GM18499 (cell line): ENCODE measurements at regions not wholly inside any gene's neighbourhood (a gene's known extent, or its start where the extent isn't known, plus 50 kb on each side); places are given as distances from the start of the nearest gene placed in this dataset.

Experiments
- ATAC-seq: cut with Tn5 transposase; IDR thresholded peaks from one replicate; pipeline ENCODE4 v1.9.1; 2021; ENCODE audit warnings: moderate number of reproducible peaks; ENCODE audit not compliant: insufficient read depth, unreplicated experiment

- ATAC-seq = no peak
These were observed 59.3 kb downstream of the DDIT4L start for GRCh38 chr4:100130964-100131363.

DNA sequence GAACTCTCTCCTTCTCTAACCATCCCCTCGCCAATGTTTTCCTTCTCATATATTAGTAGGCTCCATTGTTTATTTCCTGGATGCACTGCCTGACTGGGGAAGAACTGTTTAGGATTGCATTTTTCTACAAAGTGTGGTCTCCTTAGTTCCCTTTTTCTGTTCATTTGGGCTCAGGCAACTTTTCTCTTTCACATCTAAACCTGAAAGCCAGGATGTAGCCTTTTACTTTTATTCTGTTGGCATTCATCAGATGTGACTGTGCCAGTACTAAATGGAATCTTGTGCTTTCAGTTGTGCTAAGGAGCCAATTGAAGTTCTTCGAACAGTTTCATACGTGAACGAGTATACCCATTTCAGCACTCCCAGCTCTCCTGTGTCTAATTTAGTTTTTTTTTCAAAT is 59.8 kb downstream of the DDIT4L start:
- ATAC-seq = no peak

GRCh38 chr4:100129774-100130173 is 60.5 kb downstream of the DDIT4L start:
- ATAC-seq = no peak

GRCh38 chr4:100128338-100128737 is 61.9 kb downstream of the DDIT4L start:
- no peak for ATAC-seq

DNA sequence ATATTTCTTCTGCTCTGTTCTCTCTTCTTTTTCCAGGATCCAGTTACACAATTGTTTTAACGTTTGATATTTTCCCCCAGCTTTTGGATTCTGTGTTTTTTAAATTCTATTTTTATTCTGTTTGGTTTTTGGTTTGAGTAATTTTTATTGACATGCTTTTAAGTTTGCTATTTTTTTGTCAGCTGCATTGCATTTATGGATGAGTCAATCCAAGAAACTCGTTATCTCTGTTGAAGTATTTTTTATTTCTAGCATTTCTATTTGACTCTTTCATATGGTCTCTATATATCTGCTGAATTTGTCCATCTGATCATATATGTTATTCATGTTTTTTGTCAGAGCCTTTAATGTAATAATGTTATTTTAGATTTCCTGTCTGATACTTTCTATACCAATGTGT is 65.6 kb downstream of the DDIT4L start:
- ATAC-seq = no peak

GRCh38 chr4:100118181-100118580 is 72.1 kb downstream of the DDIT4L start:
- no peak for ATAC-seq

- ATAC-seq = no peak
These were observed 72.5 kb downstream of the DDIT4L start for GRCh38 chr4:100117750-100118149.

- no peak for ATAC-seq
These were observed 75.4 kb downstream of the DDIT4L start for GRCh38 chr4:100114909-100115308.

- no peak for ATAC-seq
These were observed 76.5 kb downstream of the DDIT4L start for GRCh38 chr4:100113732-100114131.

DNA sequence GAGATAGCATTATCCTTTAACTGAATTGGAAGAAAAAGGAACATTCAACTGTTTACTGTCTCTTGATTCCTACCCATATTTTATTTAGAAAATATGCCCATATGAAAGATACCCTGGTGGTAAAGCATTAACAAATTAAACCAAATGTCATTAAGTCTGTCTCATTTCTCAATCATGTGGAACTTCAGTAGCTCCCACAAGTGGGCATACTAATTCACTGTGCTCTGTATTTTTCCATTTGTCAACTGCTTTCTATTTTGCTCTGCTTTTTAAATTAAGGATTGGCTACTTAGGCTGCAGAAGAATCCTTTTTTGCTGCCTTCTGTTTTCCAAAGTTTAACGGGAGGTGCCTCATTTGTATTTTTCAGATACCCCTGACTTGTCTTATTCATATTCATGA is 77.2 kb downstream of the DDIT4L start:
- ATAC-seq = no peak

- ATAC-seq = no peak
These were observed 80.3 kb downstream of the DDIT4L start for GRCh38 chr4:100109921-100110320.

- no peak for ATAC-seq
These were observed 81.4 kb downstream of the DDIT4L start for GRCh38 chr4:100108869-100109268.

- ATAC-seq = peak; percentile 99
These were observed 83.3 kb downstream of the DDIT4L start for GRCh38 chr4:100106982-100107381.

- ATAC-seq = no peak
These were observed 86.6 kb downstream of the DDIT4L start for GRCh38 chr4:100103671-100104070.

GRCh38 chr4:100100985-100101384 is 89.3 kb downstream of the DDIT4L start:
- ATAC-seq = peak; percentile 60

GRCh38 chr4:100099746-100100145 is 90.5 kb downstream of the DDIT4L start:
- no peak for ATAC-seq

GRCh38 chr4:100098681-100099080 is 91.6 kb downstream of the DDIT4L start:
- no peak for ATAC-seq

- ATAC-seq = no peak
These were observed 92.2 kb downstream of the DDIT4L start for GRCh38 chr4:100098011-100098545.

DNA sequence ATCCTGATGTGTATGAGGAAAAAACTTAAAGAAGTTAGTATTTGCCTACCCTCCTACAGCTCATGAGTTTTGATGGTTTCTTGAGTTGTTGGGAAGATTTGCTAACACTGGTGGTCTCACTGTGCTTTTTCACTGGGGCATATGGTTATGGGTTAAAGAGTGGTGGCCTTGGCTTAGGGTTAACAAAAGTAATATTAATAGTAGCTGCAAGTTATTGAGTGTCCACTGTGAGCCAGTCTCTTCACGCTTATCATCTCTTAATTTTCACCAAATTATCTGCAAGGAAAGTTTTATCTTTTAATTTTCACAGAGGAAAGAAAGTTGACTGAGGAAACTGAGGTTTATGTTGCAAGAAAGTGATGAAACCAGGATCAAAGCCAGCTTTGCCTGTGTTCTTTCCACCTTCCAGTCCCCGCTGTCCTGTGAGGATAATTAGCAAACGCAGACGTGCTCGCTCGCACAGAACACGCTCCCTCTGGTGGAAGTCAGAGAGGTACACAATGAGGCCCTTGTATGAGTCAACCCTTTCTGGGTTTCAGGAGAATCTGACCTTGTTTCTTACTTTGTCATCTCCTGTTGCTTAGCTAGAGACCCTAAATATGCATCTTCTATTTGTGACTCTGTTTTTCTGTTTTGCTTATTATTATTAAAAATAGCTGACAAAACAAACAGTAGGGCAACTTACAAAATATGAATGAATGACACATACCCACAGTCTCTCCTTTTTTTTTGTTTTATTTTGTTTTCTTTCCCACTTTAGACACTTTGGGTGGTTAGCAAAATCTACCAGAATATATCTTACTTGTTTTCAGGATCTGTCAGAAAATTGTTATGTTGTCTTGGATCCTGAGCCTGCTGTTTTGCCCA is 94.3 kb downstream of the DDIT4L start:
- ATAC-seq = peak; percentile 80

- ATAC-seq = peak; percentile 68
These were observed 97.0 kb downstream of the DDIT4L start for GRCh38 chr4:100093091-100093866.

DNA sequence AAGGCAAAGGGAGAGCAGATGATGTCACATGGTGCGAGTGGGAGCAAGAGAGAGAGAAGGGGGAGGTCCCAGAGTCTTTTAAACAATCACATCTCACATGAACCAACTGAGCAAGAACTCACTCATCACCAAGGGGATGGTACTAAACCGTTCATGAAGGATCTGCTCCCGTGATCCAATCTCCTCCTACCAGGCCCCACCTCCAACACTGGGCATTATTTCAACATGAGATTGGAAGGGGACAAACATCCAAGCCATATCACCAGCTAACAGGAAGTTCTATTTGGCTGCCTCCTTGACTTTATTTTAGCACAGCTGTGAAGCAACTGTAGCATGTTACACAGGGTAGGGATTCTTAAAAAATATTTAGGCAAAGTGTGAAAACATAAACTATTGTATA is 102.5 kb downstream of the DDIT4L start:
- no peak for ATAC-seq
